ENCODE measurements at regions not wholly inside any gene's neighbourhood (a gene's known extent, or its start where the extent isn't known, plus 50 kb on each side); places are given as distances from the start of the nearest gene placed in this dataset.

DNA sequence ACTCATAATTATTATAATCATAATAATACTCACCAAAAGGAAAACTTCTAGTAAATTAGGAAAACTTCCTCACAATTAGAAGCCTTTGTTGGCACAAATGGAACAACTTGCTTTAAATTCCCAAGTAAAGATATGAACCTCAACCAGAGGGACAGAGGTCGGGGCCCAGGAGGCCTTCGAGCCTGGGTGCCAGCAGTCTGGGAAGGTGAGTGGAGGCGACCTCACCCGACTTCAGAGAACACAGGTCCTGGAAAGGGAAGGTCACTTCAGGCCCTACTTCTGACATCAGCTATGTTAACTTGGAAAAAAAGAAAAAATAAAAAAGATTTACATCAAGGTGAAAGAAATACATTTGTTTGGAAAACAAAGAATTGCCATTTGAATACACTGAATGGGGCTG is 350.0 kb upstream of the MYT1L start:
- DNase-seq = no peak
- no peak overlapping the region for H3K4me3 Mint-ChIP-seq
- no peak overlapping the region for H3K27ac Mint-ChIP-seq
- H3K27me3 Mint-ChIP-seq (ENCODE audit: insufficient read depth) = no peaks in the 10 kb centered on the region
- H3K9me3 Mint-ChIP-seq = peaks cover 55% of the 10 kb centered on the region
- H3K36me3 Mint-ChIP-seq (ENCODE audit: low read depth) = no peaks in the 10 kb centered on the region
- no peaks in the 10 kb centered on the region for H3K4me1 Mint-ChIP-seq (ENCODE audit: low read depth)
- TF ChIP-seq, protein P1, sequence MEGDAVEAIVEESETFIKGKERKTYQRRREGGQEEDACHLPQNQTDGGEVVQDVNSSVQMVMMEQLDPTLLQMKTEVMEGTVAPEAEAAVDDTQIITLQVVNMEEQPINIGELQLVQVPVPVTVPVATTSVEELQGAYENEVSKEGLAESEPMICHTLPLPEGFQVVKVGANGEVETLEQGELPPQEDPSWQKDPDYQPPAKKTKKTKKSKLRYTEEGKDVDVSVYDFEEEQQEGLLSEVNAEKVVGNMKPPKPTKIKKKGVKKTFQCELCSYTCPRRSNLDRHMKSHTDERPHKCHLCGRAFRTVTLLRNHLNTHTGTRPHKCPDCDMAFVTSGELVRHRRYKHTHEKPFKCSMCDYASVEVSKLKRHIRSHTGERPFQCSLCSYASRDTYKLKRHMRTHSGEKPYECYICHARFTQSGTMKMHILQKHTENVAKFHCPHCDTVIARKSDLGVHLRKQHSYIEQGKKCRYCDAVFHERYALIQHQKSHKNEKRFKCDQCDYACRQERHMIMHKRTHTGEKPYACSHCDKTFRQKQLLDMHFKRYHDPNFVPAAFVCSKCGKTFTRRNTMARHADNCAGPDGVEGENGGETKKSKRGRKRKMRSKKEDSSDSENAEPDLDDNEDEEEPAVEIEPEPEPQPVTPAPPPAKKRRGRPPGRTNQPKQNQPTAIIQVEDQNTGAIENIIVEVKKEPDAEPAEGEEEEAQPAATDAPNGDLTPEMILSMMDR (IDR thresholded peaks at IDR 0.05) = no peak

DNA sequence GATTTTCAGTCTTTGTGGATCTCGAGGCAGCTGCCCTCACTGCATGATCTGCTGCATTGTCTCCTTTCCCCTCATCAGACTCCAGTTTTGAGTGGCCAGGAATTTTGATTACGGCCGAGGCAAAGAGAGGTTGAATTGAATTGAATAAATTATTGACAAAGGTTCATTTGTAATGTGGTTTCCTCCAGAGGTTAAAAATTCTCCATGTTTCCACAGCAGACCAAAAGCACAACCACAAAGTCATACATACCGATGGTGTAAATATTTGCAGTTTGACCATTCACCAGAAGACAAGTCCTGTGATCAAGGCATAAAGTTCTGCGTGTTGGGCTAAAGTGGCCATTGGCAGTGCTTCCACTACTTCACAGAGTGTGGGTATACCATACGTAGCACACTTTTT is 343.8 kb upstream of the MYT1L start:
- TF ChIP-seq, protein P1 (IDR thresholded peaks at IDR 0.05) = no peak
- DNase-seq = no peak
- peaks cover 13% of the 10 kb centered on the region; the same call in 1 of the 2 replicates for H3K36me3 Mint-ChIP-seq (ENCODE audit: low read depth)
- H3K27ac Mint-ChIP-seq = no peak overlapping the region
- H3K4me1 Mint-ChIP-seq (ENCODE audit: low read depth) = no peaks in the 10 kb centered on the region
- H3K27me3 Mint-ChIP-seq (ENCODE audit: insufficient read depth) = no peaks in the 10 kb centered on the region
- H3K9me3 Mint-ChIP-seq = peaks cover 60% of the 10 kb centered on the region
- H3K4me3 Mint-ChIP-seq = no peak overlapping the region

DNA sequence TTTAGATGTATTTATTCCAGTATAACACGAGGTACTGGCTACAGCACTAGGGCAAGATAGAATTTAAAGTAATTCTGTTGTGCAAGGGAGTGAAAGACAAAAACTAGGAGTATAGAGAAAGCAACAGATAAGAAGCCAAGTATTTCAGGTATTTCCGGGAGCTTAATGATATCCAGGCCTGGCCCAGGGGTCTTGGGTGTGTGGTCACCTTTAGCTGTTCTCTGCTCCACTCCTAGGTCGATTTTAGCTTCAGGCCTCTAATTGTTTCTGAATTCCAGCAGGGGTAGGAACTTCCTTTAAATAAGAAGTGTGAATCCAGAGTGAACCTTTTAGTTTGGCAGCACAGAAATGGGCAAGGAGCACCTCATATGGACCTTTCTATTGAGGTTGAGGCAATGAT is 342.3 kb upstream of the MYT1L start:
- no peak for DNase-seq
- Mint-ChIP-seq H3K27ac (no peak overlapping the region), H3K4me3 (no peak overlapping the region), H3K9me3 (peaks cover 59% of the 10 kb centered on the region), H3K4me1 (ENCODE audit: low read depth) (no peaks in the 10 kb centered on the region), H3K36me3 (ENCODE audit: low read depth) (peaks cover 13% of the 10 kb centered on the region; the same call in 1 of the 2 replicates), H3K27me3 (ENCODE audit: insufficient read depth) (no peaks in the 10 kb centered on the region)
- TF ChIP-seq, protein P1 (IDR thresholded peaks at IDR 0.05) = no peak

DNA sequence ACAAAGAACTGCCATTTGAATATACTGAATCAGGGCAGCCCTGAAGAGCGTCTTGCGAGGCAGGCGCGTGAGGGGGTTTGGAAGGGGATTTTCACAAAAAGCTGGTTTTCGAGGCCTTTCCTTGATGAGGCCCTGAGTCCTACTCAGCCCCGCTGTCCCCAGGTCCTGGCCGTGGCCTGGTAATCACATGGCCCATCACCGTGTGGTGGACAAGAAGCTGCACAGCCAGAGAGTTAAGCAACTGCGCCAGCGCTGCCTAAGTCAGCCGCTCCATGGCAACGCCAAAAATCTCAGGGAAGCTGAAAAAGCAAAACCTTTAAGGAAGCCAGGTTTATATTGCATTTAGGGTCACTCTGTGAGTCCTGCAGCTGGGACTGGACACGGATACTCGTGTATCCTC is 341.2 kb upstream of the MYT1L start:
- TF ChIP-seq, protein P1 (IDR thresholded peaks at IDR 0.05) = no peak
- H3K4me1 Mint-ChIP-seq (ENCODE audit: low read depth) = no peaks in the 10 kb centered on the region
- no peak overlapping the region for H3K4me3 Mint-ChIP-seq
- no peak overlapping the region for H3K27ac Mint-ChIP-seq
- DNase-seq = no peak
- no peaks in the 10 kb centered on the region for H3K27me3 Mint-ChIP-seq (ENCODE audit: insufficient read depth)
- peaks cover 13% of the 10 kb centered on the region; the same call in 1 of the 2 replicates for H3K36me3 Mint-ChIP-seq (ENCODE audit: low read depth)
- H3K9me3 Mint-ChIP-seq = peaks cover 65% of the 10 kb centered on the region

DNA sequence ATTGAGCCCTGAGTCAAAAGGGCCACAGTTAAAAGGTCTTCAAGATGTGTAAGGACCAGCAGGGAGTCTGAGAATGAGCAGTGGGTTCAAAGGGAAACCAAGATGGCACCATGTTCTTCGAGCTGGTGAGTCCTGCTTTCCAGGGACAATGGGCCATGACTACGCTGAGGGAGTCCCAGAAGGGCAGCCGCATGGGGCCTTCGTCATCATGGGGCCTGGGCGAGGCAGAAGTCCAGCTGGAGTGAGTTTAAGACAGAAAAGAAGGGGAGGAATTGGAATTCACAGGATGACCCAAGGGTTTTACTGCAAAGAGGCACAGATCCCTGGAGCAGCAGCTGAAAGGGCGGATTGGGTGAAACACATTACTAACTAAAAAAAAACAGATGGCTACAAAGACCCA is 340.8 kb upstream of the MYT1L start:
- no peak overlapping the region for H3K4me3 Mint-ChIP-seq
- no peak overlapping the region for H3K27ac Mint-ChIP-seq
- TF ChIP-seq, protein P1 (IDR thresholded peaks at IDR 0.05) = no peak
- H3K9me3 Mint-ChIP-seq = peaks cover 61% of the 10 kb centered on the region
- no peaks in the 10 kb centered on the region for H3K27me3 Mint-ChIP-seq (ENCODE audit: insufficient read depth)
- H3K4me1 Mint-ChIP-seq (ENCODE audit: low read depth) = no peaks in the 10 kb centered on the region
- no peak for DNase-seq
- peaks cover 13% of the 10 kb centered on the region; the same call in 1 of the 2 replicates for H3K36me3 Mint-ChIP-seq (ENCODE audit: low read depth)

DNA sequence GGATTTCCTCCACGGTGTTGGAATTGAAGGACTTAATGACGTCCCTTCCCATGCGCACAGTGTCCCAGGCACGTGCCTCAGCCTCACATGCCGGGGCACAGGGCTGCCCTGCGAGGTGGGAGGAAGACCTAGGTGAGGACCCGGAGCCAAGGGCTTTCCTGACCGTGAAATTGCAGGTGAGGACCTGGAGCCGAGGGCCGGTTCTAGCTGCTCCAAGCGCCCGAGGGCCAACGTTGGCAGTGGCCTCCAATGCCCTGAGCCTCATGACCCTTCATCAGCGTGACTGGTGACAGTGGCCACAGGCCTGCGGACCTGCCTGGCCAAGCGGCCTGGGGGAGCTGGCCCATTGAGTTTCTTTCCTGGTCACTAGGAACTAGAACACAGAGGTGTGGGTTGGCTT is 338.2 kb upstream of the MYT1L start:
- Mint-ChIP-seq H3K27me3 (ENCODE audit: insufficient read depth) (no peaks in the 10 kb centered on the region), H3K4me3 (no peak overlapping the region), H3K27ac (no peak overlapping the region), H3K36me3 (ENCODE audit: low read depth) (peaks cover 17% of the 10 kb centered on the region; the same call in 1 of the 2 replicates), H3K9me3 (peaks cover 55% of the 10 kb centered on the region), H3K4me1 (ENCODE audit: low read depth) (no peaks in the 10 kb centered on the region)
- no peak for DNase-seq
- TF ChIP-seq, protein P1 (IDR thresholded peaks at IDR 0.05) = no peak

Measured in HFFc6 (cell line).